ENCODE measurements at regions not wholly inside any gene's neighbourhood (a gene's known extent, or its start where the extent isn't known, plus 50 kb on each side); places are given as distances from the start of the nearest gene placed in this dataset.

DNA sequence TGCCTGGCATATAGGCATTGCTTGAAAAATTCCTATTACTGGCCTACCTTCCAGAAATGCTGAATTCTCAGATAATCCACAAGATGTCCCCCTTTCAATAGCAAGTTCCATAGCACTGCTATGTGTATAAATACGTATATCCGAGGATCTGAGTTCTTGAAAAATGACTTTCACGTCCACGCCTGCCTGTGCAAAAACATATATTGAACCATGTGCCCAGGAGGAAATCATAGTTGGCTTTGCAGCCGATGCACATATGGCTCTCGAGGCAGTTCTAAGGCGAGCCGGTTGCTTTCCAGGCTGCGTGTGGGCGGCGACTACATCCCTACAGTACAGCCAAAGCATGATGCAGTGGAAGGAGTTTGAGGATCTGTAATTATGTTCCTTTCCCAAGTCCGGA, 55.4 kb upstream of the ESX1 start:
- H3K27me3 ChIP-seq (ENCODE audit: control insufficient read depth in 1 of 2, insufficient read depth in 2 of 2, low read length in 2 of 2) = no peaks in the 10 kb centered on the region
- intact Hi-C loops (cut with micrococcal nuclease; ENCODE audit: unreplicated experiment) (no loop called here), in situ Hi-C loops (cut with HindIII; ENCODE audit: extremely low pct_ligation_motif_present, low pct_unique_long_range_greater_than_20kb) (no loop called here)
- WGBS (ENCODE audit: low lambda C conversion rate) = 10% methylated on average over 4 of the region's 12 CpGs
- H3K36me3 ChIP-seq (replicated peaks in 1 of 2; ENCODE audit: control insufficient read depth in 1 of 2, insufficient read depth in 2 of 2, low read length in 2 of 2) = no peaks in the 10 kb centered on the region
- no peak overlapping the region for H2AFZ ChIP-seq (ENCODE audit: low read length)
- ATAC-seq = peak; percentile 77
- H3K9ac ChIP-seq (ENCODE audit: insufficient read depth, low read depth, low read length) = no peak overlapping the region
- no peak overlapping the region for H3K4me3 ChIP-seq (replicated peaks in 1 of 3; ENCODE audit: insufficient read depth in 1 of 3, low read depth in 2 of 3, low read length in 3 of 3)
- DNase-seq (ENCODE audit: low spot score) = no peak
- TF ChIP-seq, protein P1, sequence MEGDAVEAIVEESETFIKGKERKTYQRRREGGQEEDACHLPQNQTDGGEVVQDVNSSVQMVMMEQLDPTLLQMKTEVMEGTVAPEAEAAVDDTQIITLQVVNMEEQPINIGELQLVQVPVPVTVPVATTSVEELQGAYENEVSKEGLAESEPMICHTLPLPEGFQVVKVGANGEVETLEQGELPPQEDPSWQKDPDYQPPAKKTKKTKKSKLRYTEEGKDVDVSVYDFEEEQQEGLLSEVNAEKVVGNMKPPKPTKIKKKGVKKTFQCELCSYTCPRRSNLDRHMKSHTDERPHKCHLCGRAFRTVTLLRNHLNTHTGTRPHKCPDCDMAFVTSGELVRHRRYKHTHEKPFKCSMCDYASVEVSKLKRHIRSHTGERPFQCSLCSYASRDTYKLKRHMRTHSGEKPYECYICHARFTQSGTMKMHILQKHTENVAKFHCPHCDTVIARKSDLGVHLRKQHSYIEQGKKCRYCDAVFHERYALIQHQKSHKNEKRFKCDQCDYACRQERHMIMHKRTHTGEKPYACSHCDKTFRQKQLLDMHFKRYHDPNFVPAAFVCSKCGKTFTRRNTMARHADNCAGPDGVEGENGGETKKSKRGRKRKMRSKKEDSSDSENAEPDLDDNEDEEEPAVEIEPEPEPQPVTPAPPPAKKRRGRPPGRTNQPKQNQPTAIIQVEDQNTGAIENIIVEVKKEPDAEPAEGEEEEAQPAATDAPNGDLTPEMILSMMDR (CRISPR knock-in tag; IDR thresholded peaks at IDR 0.05) = peak; percentile 37; the same call in 1 of the 2 replicates
- TF ChIP-seq STAG1 (CRISPR knock-in tag; IDR thresholded peaks at IDR 0.05) (peak; percentile 38), ZNF746 (CRISPR knock-in tag; IDR thresholded peaks at IDR 0.05) (no peak), ZNF552 (CRISPR knock-in tag; IDR thresholded peaks at IDR 0.05; ENCODE audit: borderline replicate concordance) (no peak), ZNF354B (CRISPR knock-in tag; IDR thresholded peaks at IDR 0.05) (no peak), ZBTB8A (CRISPR knock-in tag; IDR thresholded peaks at IDR 0.05; ENCODE audit: borderline replicate concordance, low read depth) (no peak), ZZZ3 (CRISPR knock-in tag; IDR thresholded peaks at IDR 0.05; ENCODE audit: borderline replicate concordance) (no peak), REXO4 (CRISPR knock-in tag; IDR thresholded peaks at IDR 0.05; ENCODE audit: borderline replicate concordance) (no peak), NCOR1 (IDR thresholded peaks at IDR 0.05; ENCODE audit: borderline replicate concordance, low read length) (no peak), EHMT2 (IDR thresholded peaks at IDR 0.05; ENCODE audit: borderline replicate concordance, low read depth, low read length) (no peak), ZNF598 (CRISPR knock-in tag; IDR thresholded peaks at IDR 0.05; ENCODE audit: borderline replicate concordance) (no peak)
- TF ChIP-seq, protein P2, sequence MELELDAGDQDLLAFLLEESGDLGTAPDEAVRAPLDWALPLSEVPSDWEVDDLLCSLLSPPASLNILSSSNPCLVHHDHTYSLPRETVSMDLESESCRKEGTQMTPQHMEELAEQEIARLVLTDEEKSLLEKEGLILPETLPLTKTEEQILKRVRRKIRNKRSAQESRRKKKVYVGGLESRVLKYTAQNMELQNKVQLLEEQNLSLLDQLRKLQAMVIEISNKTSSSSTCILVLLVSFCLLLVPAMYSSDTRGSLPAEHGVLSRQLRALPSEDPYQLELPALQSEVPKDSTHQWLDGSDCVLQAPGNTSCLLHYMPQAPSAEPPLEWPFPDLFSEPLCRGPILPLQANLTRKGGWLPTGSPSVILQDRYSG (CRISPR knock-in tag; IDR thresholded peaks at IDR 0.05) = no peak
- TF ChIP-seq, protein P3, sequence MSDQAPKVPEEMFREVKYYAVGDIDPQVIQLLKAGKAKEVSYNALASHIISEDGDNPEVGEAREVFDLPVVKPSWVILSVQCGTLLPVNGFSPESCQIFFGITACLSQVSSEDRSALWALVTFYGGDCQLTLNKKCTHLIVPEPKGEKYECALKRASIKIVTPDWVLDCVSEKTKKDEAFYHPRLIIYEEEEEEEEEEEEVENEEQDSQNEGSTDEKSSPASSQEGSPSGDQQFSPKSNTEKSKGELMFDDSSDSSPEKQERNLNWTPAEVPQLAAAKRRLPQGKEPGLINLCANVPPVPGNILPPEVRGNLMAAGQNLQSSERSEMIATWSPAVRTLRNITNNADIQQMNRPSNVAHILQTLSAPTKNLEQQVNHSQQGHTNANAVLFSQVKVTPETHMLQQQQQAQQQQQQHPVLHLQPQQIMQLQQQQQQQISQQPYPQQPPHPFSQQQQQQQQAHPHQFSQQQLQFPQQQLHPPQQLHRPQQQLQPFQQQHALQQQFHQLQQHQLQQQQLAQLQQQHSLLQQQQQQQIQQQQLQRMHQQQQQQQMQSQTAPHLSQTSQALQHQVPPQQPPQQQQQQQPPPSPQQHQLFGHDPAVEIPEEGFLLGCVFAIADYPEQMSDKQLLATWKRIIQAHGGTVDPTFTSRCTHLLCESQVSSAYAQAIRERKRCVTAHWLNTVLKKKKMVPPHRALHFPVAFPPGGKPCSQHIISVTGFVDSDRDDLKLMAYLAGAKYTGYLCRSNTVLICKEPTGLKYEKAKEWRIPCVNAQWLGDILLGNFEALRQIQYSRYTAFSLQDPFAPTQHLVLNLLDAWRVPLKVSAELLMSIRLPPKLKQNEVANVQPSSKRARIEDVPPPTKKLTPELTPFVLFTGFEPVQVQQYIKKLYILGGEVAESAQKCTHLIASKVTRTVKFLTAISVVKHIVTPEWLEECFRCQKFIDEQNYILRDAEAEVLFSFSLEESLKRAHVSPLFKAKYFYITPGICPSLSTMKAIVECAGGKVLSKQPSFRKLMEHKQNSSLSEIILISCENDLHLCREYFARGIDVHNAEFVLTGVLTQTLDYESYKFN (CRISPR knock-in tag; conservative IDR thresholded peaks at IDR 0.05) = no peak
- TF ChIP-seq, protein P4, sequence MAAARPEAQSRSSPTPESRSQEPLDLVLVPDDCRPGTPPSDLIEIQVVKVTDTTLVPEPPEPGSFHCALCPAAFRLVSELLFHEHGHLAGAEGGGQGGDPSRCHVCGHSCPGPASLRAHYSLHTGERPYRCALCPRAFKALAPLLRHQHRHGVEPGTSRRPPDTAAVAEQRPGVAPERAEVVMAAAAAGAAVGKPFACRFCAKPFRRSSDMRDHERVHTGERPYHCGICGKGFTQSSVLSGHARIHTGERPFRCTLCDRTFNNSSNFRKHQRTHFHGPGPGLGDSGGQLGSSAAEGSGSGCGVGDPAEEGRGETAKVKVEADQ (CRISPR knock-in tag; IDR thresholded peaks at IDR 0.05; ENCODE audit: borderline replicate concordance) = no peak
- no peaks in the 10 kb centered on the region for H3K9me3 ChIP-seq (ENCODE audit: low read length)
- no TSS peak for BruUV-seq (replicated peaks)
- POLR2A ChIA-PET = no interaction called here
- no peaks in the 10 kb centered on the region for H4K20me1 ChIP-seq (ENCODE audit: insufficient read depth, low read length)
- CTCF ChIA-PET (ENCODE audit: low intra/inter-chr PET ratio, low total read pairs) = no interaction called here
- H3K4me2 ChIP-seq (ENCODE audit: low read depth, low read length) = no peak overlapping the region
- H3K79me2 ChIP-seq (ENCODE audit: insufficient read depth, low read length) = no peaks in the 10 kb centered on the region
- no peak overlapping the region for H3K27ac ChIP-seq (ENCODE audit: extremely low read length, insufficient read depth, low read length)
- peak; percentile 73 for FAIRE-seq
- no peaks in the 10 kb centered on the region for H3K4me1 ChIP-seq (ENCODE audit: insufficient read depth, low read length)
